Osteoblast (primary cell): ENCODE measurements at regions not wholly inside any gene's neighbourhood (a gene's known extent, or its start where the extent isn't known, plus 50 kb on each side); places are given as distances from the start of the nearest gene placed in this dataset.

ENCODE experiments used
- DNase-seq: peaks from one replicate; pipeline ENCODE4 v3.0.0; 2011; ENCODE audit warnings: low spot score, mixed read lengths; ENCODE audit not compliant: insufficient read length; ENCODE audit errors: missing footprints
- H2AFZ ChIP-seq: 2 replicates; pipeline ENCODE4 v1.6.0; 2011; ENCODE audit warnings: mild to moderate bottlenecking, low read length
- H3K27ac ChIP-seq: 2 replicates; pipeline ENCODE4 v1.5.1; 2011; ENCODE audit warnings: mild to moderate bottlenecking, low read depth, low read length, moderate library complexity
- H3K27me3 ChIP-seq: 2 replicates; pipeline ENCODE4 v1.6.0; 2012; ENCODE audit warnings: mild to moderate bottlenecking, control low read depth, inconsistent platforms, low read length, moderate library complexity; ENCODE audit not compliant: insufficient read depth
- H3K36me3 ChIP-seq: 2 replicates; pipeline ENCODE4 v1.5.1; 2011; ENCODE audit warnings: mild to moderate bottlenecking, low read length, control low read depth, moderate library complexity; ENCODE audit not compliant: insufficient read depth
- H3K4me1 ChIP-seq: 2 replicates; pipeline ENCODE4 v1.5.1; 2011; ENCODE audit warnings: mild to moderate bottlenecking, low read length, control low read depth, moderate library complexity; ENCODE audit not compliant: insufficient read depth
- H3K4me2 ChIP-seq: 2 replicates; pipeline ENCODE4 v1.6.0; 2011; ENCODE audit warnings: mild to moderate bottlenecking, low read length; ENCODE audit not compliant: insufficient read depth
- H3K4me3 ChIP-seq: fragments of 200-600 bp; sonication (generic); 3 replicates; pipeline ENCODE4 v1.5.1; 2012; ENCODE audit warnings: mild to moderate bottlenecking, low read length, inconsistent platforms; ENCODE audit not compliant: insufficient read depth
- H3K79me2 ChIP-seq: 2 replicates; pipeline ENCODE4 v1.6.0; 2012; ENCODE audit warnings: mild to moderate bottlenecking, low read length, control low read depth, inconsistent platforms; ENCODE audit not compliant: insufficient read depth
- H3K9me3 ChIP-seq: 2 replicates; pipeline ENCODE4 v1.5.1; 2011; ENCODE audit warnings: low read depth, low read length, control low read depth
- H4K20me1 ChIP-seq: 2 replicates; pipeline ENCODE4 v1.6.0; 2012; ENCODE audit warnings: mild to moderate bottlenecking, low read length, control low read depth; ENCODE audit not compliant: insufficient read depth
- TF ChIP-seq, protein P1 (sequence below): IDR thresholded peaks from 2 replicates; pipeline ENCODE4 v1.5.1; 2011; ENCODE audit warnings: mild to moderate bottlenecking, low read depth, low read length, moderate library complexity; ENCODE audit errors: extremely low read depth

DNA sequence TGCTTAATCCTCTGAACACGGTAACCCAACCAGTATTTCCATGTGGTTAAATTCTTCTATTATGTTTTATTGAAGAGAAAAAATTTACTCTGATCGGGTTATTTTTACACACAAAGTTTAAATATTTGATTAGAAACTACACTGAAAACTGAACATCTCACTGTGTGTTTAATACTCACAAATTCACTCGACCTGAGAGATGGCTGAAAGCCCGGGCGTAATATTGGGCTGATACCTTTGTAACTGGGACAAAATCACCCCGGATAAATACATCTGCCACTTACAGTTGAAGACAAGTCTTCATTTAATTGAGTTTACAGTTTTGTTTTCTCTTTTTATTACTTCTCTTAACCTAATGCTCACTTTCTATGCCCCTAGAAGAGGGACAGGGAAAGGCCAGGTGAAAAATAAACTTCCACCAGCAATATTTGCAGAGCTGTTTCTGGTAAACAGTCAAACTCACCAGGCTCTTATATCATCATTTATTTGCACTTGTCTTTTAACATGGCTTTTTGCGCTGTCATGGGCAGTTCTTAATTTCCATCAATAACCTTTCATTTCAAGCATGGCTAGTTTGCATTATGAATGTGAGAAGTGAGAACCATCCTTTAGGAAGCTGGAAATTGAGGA lies 145.6 kb upstream of the TMCO5A start:
- Histone ChIP-seq H3K36me3 (no peaks in the 10 kb centered on the region), H4K20me1 (no peaks in the 10 kb centered on the region), H3K4me2 (no peak overlapping the region)

DNA sequence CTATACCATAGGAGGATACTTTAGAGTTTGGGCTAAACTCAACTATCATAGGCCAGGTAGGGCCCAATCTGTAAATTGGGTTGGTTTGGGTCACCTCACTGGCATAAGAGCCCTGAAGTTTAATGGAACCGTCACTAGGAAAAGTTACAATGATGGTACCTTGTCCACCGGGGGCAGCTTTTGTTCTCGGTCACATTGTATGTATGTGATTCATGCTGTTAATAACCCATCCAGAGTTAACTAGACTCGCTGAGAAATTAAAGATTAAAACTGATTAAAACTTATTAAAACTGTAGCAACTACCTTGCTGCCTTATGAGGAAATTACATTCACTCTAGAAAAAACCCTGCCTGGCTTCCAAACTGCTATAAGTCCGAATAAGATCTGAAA lies 145.0 kb upstream of the TMCO5A start:
- no peak for DNase-seq
- H3K36me3 ChIP-seq, result no peaks in the 10 kb centered on the region
- H3K79me2 ChIP-seq, result no peaks in the 10 kb centered on the region
- no peaks in the 10 kb centered on the region for H3K9me3 ChIP-seq
- H2AFZ ChIP-seq, result peak overlapping the region; percentile 2
- H4K20me1 ChIP-seq, result no peaks in the 10 kb centered on the region
- TF ChIP-seq, protein P1, sequence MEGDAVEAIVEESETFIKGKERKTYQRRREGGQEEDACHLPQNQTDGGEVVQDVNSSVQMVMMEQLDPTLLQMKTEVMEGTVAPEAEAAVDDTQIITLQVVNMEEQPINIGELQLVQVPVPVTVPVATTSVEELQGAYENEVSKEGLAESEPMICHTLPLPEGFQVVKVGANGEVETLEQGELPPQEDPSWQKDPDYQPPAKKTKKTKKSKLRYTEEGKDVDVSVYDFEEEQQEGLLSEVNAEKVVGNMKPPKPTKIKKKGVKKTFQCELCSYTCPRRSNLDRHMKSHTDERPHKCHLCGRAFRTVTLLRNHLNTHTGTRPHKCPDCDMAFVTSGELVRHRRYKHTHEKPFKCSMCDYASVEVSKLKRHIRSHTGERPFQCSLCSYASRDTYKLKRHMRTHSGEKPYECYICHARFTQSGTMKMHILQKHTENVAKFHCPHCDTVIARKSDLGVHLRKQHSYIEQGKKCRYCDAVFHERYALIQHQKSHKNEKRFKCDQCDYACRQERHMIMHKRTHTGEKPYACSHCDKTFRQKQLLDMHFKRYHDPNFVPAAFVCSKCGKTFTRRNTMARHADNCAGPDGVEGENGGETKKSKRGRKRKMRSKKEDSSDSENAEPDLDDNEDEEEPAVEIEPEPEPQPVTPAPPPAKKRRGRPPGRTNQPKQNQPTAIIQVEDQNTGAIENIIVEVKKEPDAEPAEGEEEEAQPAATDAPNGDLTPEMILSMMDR, result no peak
- H3K4me2 ChIP-seq, result peak overlapping the region; percentile 12
- no peaks in the 10 kb centered on the region for H3K27me3 ChIP-seq
- peaks cover 30% of the 10 kb centered on the region for H3K4me1 ChIP-seq
- no peak overlapping the region for H3K4me3 ChIP-seq
- H3K27ac ChIP-seq, result peak overlapping the region; percentile 48

More for the DNA sequence above, 145.6 kb upstream of the TMCO5A start:
- no peak for DNase-seq
- peaks cover 30% of the 10 kb centered on the region for H3K4me1 ChIP-seq
- no peak overlapping the region for H3K4me3 ChIP-seq
- no peaks in the 10 kb centered on the region for H3K9me3 ChIP-seq
- H3K79me2 ChIP-seq, result no peaks in the 10 kb centered on the region
- TF ChIP-seq, protein P1, result no peak
- H2AFZ ChIP-seq, result peak overlapping the region; percentile 2
- no peaks in the 10 kb centered on the region for H3K27me3 ChIP-seq
- peak overlapping the region; percentile 48 for H3K27ac ChIP-seq

DNA sequence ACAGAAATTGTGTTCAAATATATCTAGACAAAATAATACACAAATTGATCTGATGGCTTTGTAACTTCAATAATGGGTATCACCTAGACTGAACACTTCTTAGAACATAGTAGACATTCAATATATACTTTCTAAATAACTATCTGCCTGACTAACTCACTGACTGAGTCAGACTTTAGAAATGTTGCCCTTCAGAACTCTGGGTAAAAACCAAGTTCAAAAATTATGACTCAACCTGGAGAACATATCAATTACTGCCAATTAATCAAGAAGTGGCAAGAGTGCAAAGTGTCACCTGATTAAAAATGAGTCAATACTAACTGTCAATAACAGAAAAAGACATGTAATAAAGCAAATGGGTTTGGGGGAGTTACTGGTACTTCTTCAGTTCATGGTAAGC lies 144.6 kb upstream of the TMCO5A start:
- TF ChIP-seq, protein P1, result no peak
- no peaks in the 10 kb centered on the region for H3K9me3 ChIP-seq
- no peaks in the 10 kb centered on the region for H3K36me3 ChIP-seq
- no peak overlapping the region for H3K4me3 ChIP-seq
- no peaks in the 10 kb centered on the region for H3K27me3 ChIP-seq
- H3K79me2 ChIP-seq, result no peaks in the 10 kb centered on the region
- H4K20me1 ChIP-seq, result no peaks in the 10 kb centered on the region
- peaks cover 30% of the 10 kb centered on the region for H3K4me1 ChIP-seq
- no peak overlapping the region for H2AFZ ChIP-seq
- no peak for DNase-seq
- H3K27ac ChIP-seq, result peak overlapping the region; percentile 48
- H3K4me2 ChIP-seq, result peak overlapping the region; percentile 12

DNA sequence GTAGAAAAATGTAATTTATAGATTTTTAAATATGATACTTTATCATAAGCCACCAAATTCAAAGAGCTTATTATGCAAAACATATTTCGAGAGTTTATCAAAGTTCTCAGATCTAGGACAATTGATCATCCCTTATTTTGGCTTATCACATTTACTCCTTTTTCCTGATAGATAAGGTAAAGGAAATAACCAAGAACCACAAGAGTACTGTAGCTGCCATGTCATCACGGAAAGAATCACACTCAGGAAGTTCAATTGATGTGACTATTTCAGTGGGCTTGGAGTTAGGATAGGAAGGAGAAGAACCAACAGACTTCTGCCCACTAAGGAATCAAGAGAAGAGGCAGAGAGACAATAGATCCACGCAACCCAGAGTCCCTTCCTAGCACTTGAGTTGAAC lies 142.7 kb upstream of the TMCO5A start:
- H3K4me3 ChIP-seq, result no peak overlapping the region
- no peaks in the 10 kb centered on the region for H3K9me3 ChIP-seq
- H3K79me2 ChIP-seq, result no peaks in the 10 kb centered on the region
- TF ChIP-seq, protein P1, result no peak
- H3K27ac ChIP-seq, result no peak overlapping the region
- no peak overlapping the region for H2AFZ ChIP-seq
- H3K27me3 ChIP-seq, result no peaks in the 10 kb centered on the region
- H3K36me3 ChIP-seq, result no peaks in the 10 kb centered on the region
- H3K4me2 ChIP-seq, result no peak overlapping the region
- H4K20me1 ChIP-seq, result no peaks in the 10 kb centered on the region
- DNase-seq, result no peak
- peaks cover 30% of the 10 kb centered on the region for H3K4me1 ChIP-seq
